Fibroblast of upper back skin (primary cell): ENCODE measurements at regions not wholly inside any gene's neighbourhood (a gene's known extent, or its start where the extent isn't known, plus 50 kb on each side); places are given as distances from the start of the nearest gene placed in this dataset.

ENCODE experiments used
- DNase-seq: peaks from one replicate; pipeline ENCODE4 v3.0.0-alpha.2; 2013

- no peak for DNase-seq
Measured at GRCh38 chr2:180734382-180734781, 246.0 kb upstream of the UBE2E3 start.

DNA sequence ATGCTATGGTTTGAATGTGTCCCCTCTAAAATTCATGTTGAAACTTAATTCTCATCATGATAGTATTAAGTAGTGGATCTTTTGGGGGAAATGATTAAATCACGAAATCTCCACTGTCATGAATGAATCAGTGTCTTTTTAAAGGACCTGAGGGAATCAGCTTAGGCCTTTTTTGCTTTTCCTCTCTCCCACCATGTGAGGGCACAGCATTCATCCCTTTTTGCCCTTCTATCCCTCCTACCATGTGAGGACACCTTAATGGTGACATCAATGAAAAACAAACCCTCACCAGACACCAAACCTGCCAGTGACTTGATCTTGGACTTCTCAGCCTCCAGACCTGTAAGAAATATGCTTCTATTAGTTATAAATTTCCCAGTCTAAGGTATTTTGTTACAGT is 247.1 kb upstream of the UBE2E3 start:
- no peak for DNase-seq

DNA sequence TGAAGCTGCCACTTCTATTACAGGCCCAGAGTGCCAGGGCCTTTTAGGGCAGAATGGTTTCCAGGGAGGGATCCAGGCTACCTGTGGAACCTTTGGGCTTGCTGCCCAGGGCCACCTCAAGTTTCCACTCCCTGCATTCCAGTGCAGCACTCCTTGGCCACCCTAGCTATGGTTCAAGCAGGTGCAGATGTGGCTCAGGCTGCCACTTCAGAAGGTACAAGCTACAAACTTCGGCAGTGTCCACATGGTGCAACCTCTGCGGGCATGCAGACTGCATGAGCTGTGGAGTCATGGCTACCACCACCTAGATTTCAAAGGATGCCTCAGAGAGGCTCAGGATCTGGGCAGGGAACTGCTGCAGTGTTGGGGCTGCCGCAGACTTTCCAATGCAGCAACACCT is 248.1 kb upstream of the UBE2E3 start:
- no peak for DNase-seq

DNA sequence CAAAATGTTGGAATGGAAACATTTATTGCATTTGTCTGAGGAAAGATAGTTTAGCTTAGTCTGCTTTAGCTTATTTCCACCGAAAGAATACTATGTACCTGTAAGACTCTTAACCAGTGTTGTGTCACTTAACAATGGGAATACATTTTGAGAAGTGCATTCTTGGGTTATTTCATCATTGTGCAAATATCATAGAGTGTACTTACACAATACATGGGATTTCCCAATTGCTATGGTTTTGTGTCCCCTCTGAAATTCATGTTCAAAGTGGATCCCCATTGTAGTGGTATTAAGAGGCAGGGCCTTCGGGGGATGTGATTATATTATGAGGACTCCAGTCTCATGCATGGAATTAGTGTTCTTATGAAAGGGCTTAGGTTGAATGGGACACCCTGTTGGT is 249.4 kb upstream of the UBE2E3 start:
- peak; percentile 31 for DNase-seq

DNA sequence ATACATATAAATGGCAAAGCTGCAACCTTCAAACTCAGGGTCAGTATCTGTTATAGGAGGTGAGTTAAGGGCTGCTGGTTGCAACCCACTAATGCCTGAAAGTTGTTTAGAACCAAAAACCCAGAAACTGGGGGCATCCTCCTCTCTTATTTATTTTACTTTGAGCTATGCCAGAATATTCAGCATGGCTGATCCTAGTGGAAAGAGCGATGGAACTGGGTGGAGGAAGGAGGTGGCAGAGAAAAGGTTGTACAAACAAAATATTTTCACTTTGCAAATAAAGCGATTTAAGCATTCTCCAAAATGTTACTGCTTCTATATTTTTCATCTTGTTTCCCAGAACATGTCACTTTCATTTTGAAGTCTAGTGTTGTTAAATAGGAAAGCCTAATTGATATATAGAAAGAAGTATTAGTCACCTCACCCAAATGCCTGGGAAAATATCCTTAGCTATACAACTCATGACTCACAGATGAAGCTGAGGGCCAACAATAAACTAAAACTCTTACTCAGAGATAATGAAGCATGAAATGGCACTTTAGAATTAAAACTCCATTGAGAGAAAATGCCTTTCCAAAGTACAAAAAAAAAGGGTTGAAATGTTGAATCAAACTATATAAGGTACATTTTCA is 251.4 kb upstream of the UBE2E3 start:
- DNase-seq, result peak; percentile 87

GRCh38 chr2:180723712-180724111 is 256.7 kb upstream of the UBE2E3 start:
- no peak for DNase-seq

GRCh38 chr2:180722551-180723239 is 257.7 kb upstream of the UBE2E3 start:
- DNase-seq, result peak; percentile 84

- DNase-seq, result no peak
Measured at GRCh38 chr2:180720829-180721228, 259.6 kb upstream of the UBE2E3 start.

DNA sequence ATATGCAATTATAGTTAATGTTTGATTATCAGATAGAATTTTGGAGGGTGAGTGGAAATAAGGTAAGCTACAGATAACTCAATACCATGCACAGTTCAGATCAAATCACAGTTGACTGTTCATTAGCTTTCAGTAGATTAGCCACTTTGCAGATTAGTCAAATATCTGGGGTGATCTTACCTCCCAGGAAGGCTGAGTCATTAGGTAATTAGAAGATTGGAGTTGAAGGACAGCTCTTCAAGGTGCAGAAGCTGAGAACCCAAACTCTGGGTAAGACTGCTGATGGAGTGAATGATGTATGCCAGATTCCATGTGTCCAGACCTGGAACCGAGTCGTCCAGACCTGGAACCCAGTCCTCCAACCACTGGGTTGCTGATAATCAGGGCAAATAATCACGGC is 262.8 kb upstream of the UBE2E3 start:
- no peak for DNase-seq

GRCh38 chr2:180716186-180717180 is 263.9 kb upstream of the UBE2E3 start:
- peak; percentile 27 for DNase-seq

GRCh38 chr2:180715044-180715443 is 265.4 kb upstream of the UBE2E3 start:
- no peak for DNase-seq

GRCh38 chr2:180709392-180710145 is 270.8 kb upstream of the UBE2E3 start:
- DNase-seq, result no peak

- peak; percentile 85 for DNase-seq
Measured at GRCh38 chr2:180707884-180708205, 272.6 kb upstream of the UBE2E3 start.

DNA sequence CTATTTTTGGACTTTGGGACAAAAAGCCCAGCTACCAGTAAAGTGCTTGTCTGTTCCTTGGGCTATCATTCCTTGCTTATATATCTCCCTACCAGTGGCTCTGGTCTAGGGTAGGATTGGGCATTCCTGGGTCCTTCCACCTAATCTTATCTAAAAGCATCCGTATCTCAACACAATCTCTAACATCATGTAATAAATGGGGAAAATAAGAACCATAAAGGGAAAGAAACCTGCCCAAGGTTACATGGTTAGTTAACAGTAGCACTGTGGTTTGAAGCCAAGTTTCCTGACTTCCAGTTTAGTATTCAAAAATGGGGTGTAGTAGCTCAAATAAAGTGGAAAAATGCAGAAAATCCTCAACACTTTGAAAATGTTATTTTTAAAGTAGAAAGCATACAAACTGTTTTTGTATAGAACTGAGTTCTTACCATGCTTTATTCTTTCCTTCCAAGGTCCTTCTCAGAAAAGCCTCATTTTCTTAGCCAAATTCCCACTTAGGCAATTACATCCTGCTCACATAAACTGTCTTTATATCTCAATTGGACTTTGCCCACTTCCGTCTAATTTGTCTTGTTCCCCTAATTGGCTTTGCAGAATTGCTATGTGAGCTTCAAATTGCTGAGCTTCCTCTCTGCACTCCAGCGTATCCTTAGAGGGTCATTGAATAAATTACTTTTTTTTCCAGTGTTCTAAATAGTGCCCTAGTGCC is 273.1 kb upstream of the UBE2E3 start:
- no peak for DNase-seq

DNA sequence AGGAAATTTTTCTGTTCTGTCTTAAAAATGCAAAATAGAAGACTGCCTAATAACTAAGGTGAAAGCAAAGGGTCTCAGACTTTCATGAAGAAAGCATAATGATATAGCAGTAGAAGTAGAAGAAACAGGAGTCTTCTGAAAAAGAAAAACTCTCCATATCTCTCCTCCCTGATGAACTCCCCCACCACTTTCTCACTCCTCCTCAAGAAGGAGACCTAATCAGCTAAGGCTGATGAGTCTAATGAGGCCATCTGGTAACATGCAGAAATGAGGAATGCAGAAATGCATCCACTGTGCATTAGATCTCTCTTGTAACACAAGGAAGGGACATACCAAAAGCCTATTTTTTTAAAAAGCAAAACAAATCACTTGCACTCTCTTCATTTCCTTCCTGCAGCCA is 273.7 kb upstream of the UBE2E3 start:
- DNase-seq, result no peak

- no peak for DNase-seq
Measured at GRCh38 chr2:180705551-180705950, 274.9 kb upstream of the UBE2E3 start.

- no peak for DNase-seq
Measured at GRCh38 chr2:180705122-180705521, 275.3 kb upstream of the UBE2E3 start.

DNA sequence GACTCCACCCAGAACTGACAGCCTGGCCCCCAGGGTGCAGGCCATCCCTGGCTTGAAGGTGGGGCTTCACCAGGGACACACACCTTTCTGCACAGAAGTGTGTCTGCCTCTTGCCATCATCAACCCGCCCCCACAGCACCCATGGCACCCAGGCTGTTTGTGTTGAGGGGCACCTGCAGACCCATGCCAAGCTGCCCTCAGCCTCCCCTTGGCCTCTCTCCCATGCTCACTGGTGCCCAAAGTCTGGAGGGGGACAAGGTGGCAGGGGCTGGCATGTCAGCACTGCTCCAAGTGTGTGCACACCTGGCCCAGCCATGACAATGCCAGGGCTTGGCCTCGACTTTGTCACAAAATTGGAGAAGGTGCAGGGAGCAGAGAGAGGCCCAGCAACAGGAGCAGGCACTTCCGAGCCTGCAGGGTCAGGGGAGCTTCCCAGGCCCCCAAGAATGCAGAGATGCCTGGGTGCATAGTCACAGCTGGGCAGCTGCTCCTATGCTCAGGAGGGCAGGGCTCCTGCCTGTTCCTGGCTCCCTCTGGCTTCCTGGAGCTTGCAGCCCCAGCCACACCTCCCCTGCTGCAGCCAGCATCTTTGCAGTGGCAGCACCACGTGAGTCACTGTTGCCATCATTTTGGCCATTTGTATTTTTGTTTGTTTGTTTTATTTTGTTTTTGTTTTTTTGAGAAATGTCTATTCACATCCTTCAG is 280.6 kb upstream of the UBE2E3 start:
- DNase-seq, result no peak

DNA sequence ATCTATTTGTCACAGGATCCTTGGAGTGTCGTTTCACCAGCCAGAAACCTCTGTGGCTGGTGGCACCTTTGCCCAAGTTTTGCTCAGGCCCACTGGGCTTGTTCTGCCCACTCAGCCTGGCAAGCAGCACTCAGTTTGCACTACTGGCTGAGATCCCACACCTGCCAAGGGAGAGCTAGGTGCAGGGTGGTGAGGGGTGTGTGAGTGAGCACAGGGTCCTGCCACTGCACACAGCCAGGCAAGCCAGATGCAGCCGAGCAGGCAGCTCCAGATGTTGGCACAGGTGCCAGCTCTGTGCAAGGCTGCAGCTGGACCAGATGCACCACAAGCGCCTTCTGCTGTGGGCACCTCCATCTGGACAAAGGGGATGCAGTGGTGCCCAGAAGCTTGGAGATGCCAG is 281.7 kb upstream of the UBE2E3 start:
- no peak for DNase-seq

GRCh38 chr2:180695586-180696401 is 284.6 kb upstream of the UBE2E3 start:
- no peak for DNase-seq
